Pancreas (tissue), 10 donors: ENCODE measurements at regions not wholly inside any gene's neighbourhood (a gene's known extent, or its start where the extent isn't known, plus 50 kb on each side); places are given as distances from the start of the nearest gene placed in this dataset.

Experiments used
- ATAC-seq, 4 donors: fragments of 200-7000 bp; cut with Tn5 transposase; one replicate each; pipeline versions ENCODE4 v1.8.0 to v1.9.1; 2020; ENCODE audit warnings: mild to moderate bottlenecking in 4 of 4, moderate library complexity in 4 of 4
- DNase-seq, 6 donors: peaks; one replicate each; pipeline ENCODE4 v3.0.0-alpha.2; 2020
- FAIRE-seq: peaks from 2 replicates; lab custom pipeline; 2012; peaks lifted over from hg19 to GRCh38; lab: Jason Lieb, UNC
- H3K27ac ChIP-seq, 4 donors: fragments of 200-600 bp; sonication (generic); 1 replicate in 3 of 4; 2 replicates in 1 of 4; pipeline versions ENCODE4 v1.5.0 to v1.8.0; 2020
- H3K27me3 ChIP-seq, 4 donors: fragments of 200-600 bp; one replicate each; pipeline ENCODE4 v1.8.0; 2021
- H3K36me3 ChIP-seq, 3 donors: fragments of 200-600 bp; sonication (generic) in 1 of 3; one replicate each; pipeline versions ENCODE4 v1.5.0 to v1.8.0; 2020 to 2021
- H3K4me1 ChIP-seq, 3 donors: fragments of 200-600 bp; one replicate each; pipeline ENCODE4 v1.8.0; 2021
- H3K4me3 ChIP-seq, 4 donors: fragments of 200-600 bp; sonication (generic) in 2 of 4; one replicate each; pipeline versions ENCODE4 v1.5.0 to v1.8.0; 2020 to 2021
- H3K9me3 ChIP-seq, 4 donors: fragments of 200-600 bp; one replicate each; pipeline ENCODE4 v1.8.0; 2021
- WGBS, 2 donors: extraction: QIAGEN DNeasy Blood & Tissue Kit; methylation state at CpG; one replicate each; pipeline ENCODE4 v1.1.7; 2013; 5-methylcytosine and 5-hydroxymethylcytosine counted together
- intact Hi-C, 3 donors: fragments of 100-400 bp; cut with DNase I; formaldehyde crosslinking; loops; one replicate each; pipeline versions ENCODE4 v1.11.1 to v1.14.2; 2022
- TF ChIP-seq, protein P1 (sequence below), 4 donors: fragments of 200-600 bp; sonication (generic) in 3 of 4; IDR thresholded peaks; one replicate each; pipeline versions ENCODE4 v1.5.0 to v1.8.0; 2021; ENCODE audit warnings: antibody characterized with exemption in 4 of 4
- donor health status: healthy with polysubstance abuse.
- donor health status: DM: no; HTN: no; CAD: no; lungs with moderate emphysema.
- donor health status: DM: no; HTN: no; CAD: no.
- donor health status: control.
- donor health status: control.
- donor health status: Bipolar disorder and iron deficiency.
- donor health status: DM: yes; HTN: yes; CAD: no.
- donor health status: DM: no; HTN: no; CAD: no.
- donor health status: DM: no; HTN: no; CAD: no.
- donor health status: DM: yes; HTN: yes; CAD: no.

DNA sequence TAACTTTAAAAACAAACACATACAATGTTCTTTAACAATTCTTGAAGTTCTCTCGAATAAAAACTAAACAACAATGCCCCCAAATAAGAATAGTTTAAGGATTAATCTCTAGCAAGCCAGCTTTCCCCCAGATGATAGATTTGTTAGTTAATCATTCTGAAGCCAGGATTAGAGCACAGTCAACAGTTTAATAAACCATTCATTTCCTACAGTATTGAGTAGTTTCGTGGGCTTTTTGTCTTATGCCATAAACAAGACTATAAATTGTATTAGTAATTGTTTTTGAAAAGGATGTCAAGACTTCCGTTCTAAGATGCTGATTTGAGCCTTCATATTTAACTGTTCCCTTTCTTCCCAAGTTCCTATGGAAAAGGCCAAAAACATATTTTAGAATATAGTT, 136.6 kb downstream of the PIK3R1 start:
- intact Hi-C loops: no loop called here

DNA sequence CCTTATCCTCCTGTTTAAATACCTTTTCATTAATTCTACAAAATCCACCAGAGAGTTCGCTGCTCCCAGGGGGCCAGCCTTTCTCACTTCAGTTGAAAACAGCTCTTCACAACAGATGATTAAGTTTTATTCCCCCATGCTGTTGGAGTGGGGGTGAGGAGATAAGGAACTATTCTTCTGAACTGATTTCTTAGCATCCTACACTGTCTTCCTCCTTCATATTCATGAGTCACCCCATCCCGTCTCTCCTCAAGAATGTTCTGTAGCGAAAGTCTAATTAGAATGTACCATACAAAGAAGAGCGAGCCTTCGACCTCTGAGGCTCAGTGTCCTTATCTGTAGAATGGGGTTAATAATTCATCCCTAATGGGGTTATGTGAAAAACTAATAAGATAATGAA, 138.0 kb downstream of the PIK3R1 start:
- Histone ChIP-seq H3K4me1 (no peaks in the 10 kb centered on the region), H3K27me3 (no peaks in the 10 kb centered on the region), H3K4me3 (no peak overlapping the region), H3K36me3 (no peaks in the 10 kb centered on the region), H3K9me3 (no peaks in the 10 kb centered on the region), H3K27ac (no peak overlapping the region)
- TF ChIP-seq, protein P1, sequence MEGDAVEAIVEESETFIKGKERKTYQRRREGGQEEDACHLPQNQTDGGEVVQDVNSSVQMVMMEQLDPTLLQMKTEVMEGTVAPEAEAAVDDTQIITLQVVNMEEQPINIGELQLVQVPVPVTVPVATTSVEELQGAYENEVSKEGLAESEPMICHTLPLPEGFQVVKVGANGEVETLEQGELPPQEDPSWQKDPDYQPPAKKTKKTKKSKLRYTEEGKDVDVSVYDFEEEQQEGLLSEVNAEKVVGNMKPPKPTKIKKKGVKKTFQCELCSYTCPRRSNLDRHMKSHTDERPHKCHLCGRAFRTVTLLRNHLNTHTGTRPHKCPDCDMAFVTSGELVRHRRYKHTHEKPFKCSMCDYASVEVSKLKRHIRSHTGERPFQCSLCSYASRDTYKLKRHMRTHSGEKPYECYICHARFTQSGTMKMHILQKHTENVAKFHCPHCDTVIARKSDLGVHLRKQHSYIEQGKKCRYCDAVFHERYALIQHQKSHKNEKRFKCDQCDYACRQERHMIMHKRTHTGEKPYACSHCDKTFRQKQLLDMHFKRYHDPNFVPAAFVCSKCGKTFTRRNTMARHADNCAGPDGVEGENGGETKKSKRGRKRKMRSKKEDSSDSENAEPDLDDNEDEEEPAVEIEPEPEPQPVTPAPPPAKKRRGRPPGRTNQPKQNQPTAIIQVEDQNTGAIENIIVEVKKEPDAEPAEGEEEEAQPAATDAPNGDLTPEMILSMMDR (IDR thresholded peaks at IDR 0.05): no peak
- 65 to 70% methylated on average over 5 of the region's 5 CpGs for WGBS, 2 donors
- DNase-seq: no peak
- FAIRE-seq: no peak
- intact Hi-C loops: no loop called here
- ATAC-seq: peak in 1 of 4 donors; percentile 26

More for the DNA sequence above, 136.6 kb downstream of the PIK3R1 start:
- no peaks in the 10 kb centered on the region for H3K9me3 ChIP-seq
- H3K4me1 ChIP-seq: no peaks in the 10 kb centered on the region
- no peaks in the 10 kb centered on the region for H3K27me3 ChIP-seq
- WGBS, 2 donors: 50 to 56% methylated on average over 3 of the region's 3 CpGs
- ATAC-seq (peak in 2 of 4 donors; percentile 36 to 48), DNase-seq (no peak), FAIRE-seq (no peak)
- no peak overlapping the region for H3K4me3 ChIP-seq
- no peak overlapping the region for H3K27ac ChIP-seq
- TF ChIP-seq, protein P1 (IDR thresholded peaks at IDR 0.05): no peak
- no peaks in the 10 kb centered on the region for H3K36me3 ChIP-seq

- Histone ChIP-seq H3K36me3 (no peaks in the 10 kb centered on the region), H3K4me1 (no peaks in the 10 kb centered on the region), H3K27ac (no peak overlapping the region), H3K27me3 (no peaks in the 10 kb centered on the region), H3K4me3 (no peak overlapping the region), H3K9me3 (no peaks in the 10 kb centered on the region)
- TF ChIP-seq, protein P1 (IDR thresholded peaks at IDR 0.05): no peak
- ATAC-seq (no peak), DNase-seq (no peak), FAIRE-seq (no peak)
- 88 to 91% methylated on average over 5 of the region's 5 CpGs for WGBS, 2 donors
- intact Hi-C loops: no loop called here
Observed at GRCh38 chr5:68354315-68354714, 138.8 kb downstream of the PIK3R1 start.

DNA sequence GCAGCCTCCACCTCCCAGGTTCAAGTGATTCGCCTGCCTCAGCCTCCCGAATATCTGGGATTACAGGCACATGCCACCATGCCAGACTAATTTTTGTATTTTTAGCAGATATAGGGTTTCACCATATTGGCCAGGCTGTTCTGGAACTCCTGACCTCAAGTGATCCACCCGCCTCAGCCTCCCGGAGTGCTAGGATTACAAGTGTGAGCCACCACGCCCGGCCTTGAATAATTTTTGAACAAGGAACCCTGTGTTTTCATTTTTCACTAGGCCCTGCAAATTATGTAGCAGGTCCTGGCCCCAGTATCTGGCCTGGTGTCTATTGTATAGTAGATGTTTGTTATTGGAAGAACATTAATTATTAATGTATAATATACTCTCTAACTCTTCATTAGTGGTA, 140.7 kb downstream of the PIK3R1 start:
- ATAC-seq: no peak
- 92 to 97% methylated on average over 6 of the region's 6 CpGs for WGBS, 2 donors
- no peaks in the 10 kb centered on the region for H3K36me3 ChIP-seq
- intact Hi-C loops: no loop called here
- no peak for DNase-seq
- no peaks in the 10 kb centered on the region for H3K9me3 ChIP-seq
- no peaks in the 10 kb centered on the region for H3K4me1 ChIP-seq
- H3K27ac ChIP-seq: no peak overlapping the region
- FAIRE-seq: no peak
- H3K4me3 ChIP-seq: no peak overlapping the region
- TF ChIP-seq, protein P1 (IDR thresholded peaks at IDR 0.05): no peak
- H3K27me3 ChIP-seq: no peaks in the 10 kb centered on the region

- Histone ChIP-seq H3K36me3 (no peaks in the 10 kb centered on the region), H3K4me1 (no peaks in the 10 kb centered on the region), H3K27ac (no peak overlapping the region), H3K27me3 (no peaks in the 10 kb centered on the region), H3K4me3 (no peak overlapping the region), H3K9me3 (no peaks in the 10 kb centered on the region)
- TF ChIP-seq, protein P1 (IDR thresholded peaks at IDR 0.05): no peak
- DNase-seq (no peak), ATAC-seq (no peak), FAIRE-seq (no peak)
- intact Hi-C loops: no loop called here
- 82 to 89% methylated on average over 2 of the region's 2 CpGs for WGBS, 2 donors
Observed at GRCh38 chr5:68356623-68357022, 141.1 kb downstream of the PIK3R1 start.
